ENCODE measurements at regions not wholly inside any gene's neighbourhood (a gene's known extent, or its start where the extent isn't known, plus 50 kb on each side); places are given as distances from the start of the nearest gene placed in this dataset.

- Mint-ChIP-seq H3K9me3 (peaks cover 10% of the 10 kb centered on the region; the same call in 1 of the 2 replicates), H3K27ac (no peak overlapping the region), H3K27me3 (ENCODE audit: low read depth) (no peaks in the 10 kb centered on the region), H3K4me1 (peaks cover 9% of the 10 kb centered on the region), H3K36me3 (no peaks in the 10 kb centered on the region), H3K4me3 (no peak overlapping the region)
- POLR2A ChIA-PET: no interaction called here
- DNase-seq (ENCODE audit: low spot score): no peak
- no peak for ATAC-seq
- TF ChIP-seq ZNF671 (CRISPR knock-in tag; IDR thresholded peaks at IDR 0.05) (no peak), CREM (CRISPR knock-in tag; IDR thresholded peaks at IDR 0.05) (no peak), ZNF232 (CRISPR knock-in tag; IDR thresholded peaks at IDR 0.05) (no peak), JUN (CRISPR knock-in tag; IDR thresholded peaks at IDR 0.05) (no peak), RELA (CRISPR knock-in tag; IDR thresholded peaks at IDR 0.05; ENCODE audit: borderline replicate concordance) (no peak), ZNF317 (CRISPR knock-in tag; IDR thresholded peaks at IDR 0.05; ENCODE audit: borderline replicate concordance, low read depth) (no peak), HMGA2 (CRISPR knock-in tag; IDR thresholded peaks at IDR 0.05) (no peak), TEAD1 (CRISPR knock-in tag; IDR thresholded peaks at IDR 0.05) (no peak), ARID4B (CRISPR knock-in tag; IDR thresholded peaks at IDR 0.05; ENCODE audit: borderline replicate concordance) (no peak), EMX1 (CRISPR knock-in tag; IDR thresholded peaks at IDR 0.05) (no peak), GTF2I (CRISPR knock-in tag; conservative IDR thresholded peaks at IDR 0.05) (no peak), FOXP1 (CRISPR knock-in tag; IDR thresholded peaks at IDR 0.05; ENCODE audit: borderline replicate concordance) (no peak)
- TF ChIP-seq, protein P1, sequence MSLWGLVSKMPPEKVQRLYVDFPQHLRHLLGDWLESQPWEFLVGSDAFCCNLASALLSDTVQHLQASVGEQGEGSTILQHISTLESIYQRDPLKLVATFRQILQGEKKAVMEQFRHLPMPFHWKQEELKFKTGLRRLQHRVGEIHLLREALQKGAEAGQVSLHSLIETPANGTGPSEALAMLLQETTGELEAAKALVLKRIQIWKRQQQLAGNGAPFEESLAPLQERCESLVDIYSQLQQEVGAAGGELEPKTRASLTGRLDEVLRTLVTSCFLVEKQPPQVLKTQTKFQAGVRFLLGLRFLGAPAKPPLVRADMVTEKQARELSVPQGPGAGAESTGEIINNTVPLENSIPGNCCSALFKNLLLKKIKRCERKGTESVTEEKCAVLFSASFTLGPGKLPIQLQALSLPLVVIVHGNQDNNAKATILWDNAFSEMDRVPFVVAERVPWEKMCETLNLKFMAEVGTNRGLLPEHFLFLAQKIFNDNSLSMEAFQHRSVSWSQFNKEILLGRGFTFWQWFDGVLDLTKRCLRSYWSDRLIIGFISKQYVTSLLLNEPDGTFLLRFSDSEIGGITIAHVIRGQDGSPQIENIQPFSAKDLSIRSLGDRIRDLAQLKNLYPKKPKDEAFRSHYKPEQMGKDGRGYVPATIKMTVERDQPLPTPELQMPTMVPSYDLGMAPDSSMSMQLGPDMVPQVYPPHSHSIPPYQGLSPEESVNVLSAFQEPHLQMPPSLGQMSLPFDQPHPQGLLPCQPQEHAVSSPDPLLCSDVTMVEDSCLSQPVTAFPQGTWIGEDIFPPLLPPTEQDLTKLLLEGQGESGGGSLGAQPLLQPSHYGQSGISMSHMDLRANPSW (CRISPR knock-in tag; conservative IDR thresholded peaks at IDR 0.05; ENCODE audit: low read depth): no peak
- CTCF ChIA-PET: interaction anchor here (1.1 kb wide), 1 partner anchor 219 kb away, joined by 3 read pairs; no protein-coding TSS in a partner anchor
Measured at GRCh38 chr5:6106756-6107155, 271.6 kb downstream of the MED10 start.

DNA sequence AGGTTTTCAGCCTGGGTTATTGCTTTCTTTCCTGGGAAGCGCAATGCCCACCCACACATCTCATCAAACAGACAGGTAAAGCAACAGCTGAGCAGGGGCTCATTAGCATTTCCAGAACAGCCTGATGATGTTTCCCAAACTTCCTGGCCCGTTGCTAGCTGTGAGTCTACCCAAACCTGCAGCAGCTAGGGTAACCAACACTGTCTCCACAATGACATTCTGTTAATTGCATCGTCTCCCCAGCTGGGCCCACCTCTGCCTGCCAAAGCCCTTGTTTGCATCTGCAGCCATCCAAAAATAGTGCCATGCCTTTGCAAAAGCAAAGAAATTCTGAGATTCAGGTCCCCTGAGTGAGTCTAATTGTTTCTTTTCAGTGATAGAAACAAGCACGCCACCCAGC, 273.0 kb downstream of the MED10 start:
- no peak for ATAC-seq
- Mint-ChIP-seq H3K27ac (no peak overlapping the region), H3K4me3 (no peak overlapping the region), H3K4me1 (peaks cover 9% of the 10 kb centered on the region), H3K27me3 (ENCODE audit: low read depth) (no peaks in the 10 kb centered on the region), H3K9me3 (peaks cover 10% of the 10 kb centered on the region; the same call in 1 of the 2 replicates), H3K36me3 (no peaks in the 10 kb centered on the region)
- ChIA-PET POLR2A (interaction anchor here (0.9 kb wide), 1 partner anchor 92 kb away, joined by 3 read pairs; no protein-coding TSS in a partner anchor), CTCF (no interaction called here)
- DNase-seq (ENCODE audit: low spot score): no peak
- TF ChIP-seq CREM (CRISPR knock-in tag; IDR thresholded peaks at IDR 0.05): no peak
- TF ChIP-seq, protein P2, sequence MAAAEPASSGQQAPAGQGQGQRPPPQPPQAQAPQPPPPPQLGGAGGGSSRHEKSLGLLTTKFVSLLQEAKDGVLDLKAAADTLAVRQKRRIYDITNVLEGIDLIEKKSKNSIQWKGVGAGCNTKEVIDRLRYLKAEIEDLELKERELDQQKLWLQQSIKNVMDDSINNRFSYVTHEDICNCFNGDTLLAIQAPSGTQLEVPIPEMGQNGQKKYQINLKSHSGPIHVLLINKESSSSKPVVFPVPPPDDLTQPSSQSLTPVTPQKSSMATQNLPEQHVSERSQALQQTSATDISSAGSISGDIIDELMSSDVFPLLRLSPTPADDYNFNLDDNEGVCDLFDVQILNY (CRISPR knock-in tag; IDR thresholded peaks at IDR 0.05): no peak
- no peak for TF ChIP-seq ZNF396 (CRISPR knock-in tag; IDR thresholded peaks at IDR 0.05; ENCODE audit: borderline replicate concordance)
- no peak for TF ChIP-seq GTF2I (CRISPR knock-in tag; conservative IDR thresholded peaks at IDR 0.05)
- TF ChIP-seq ATF1 (CRISPR knock-in tag; IDR thresholded peaks at IDR 0.05): no peak
- TF ChIP-seq, protein P3, sequence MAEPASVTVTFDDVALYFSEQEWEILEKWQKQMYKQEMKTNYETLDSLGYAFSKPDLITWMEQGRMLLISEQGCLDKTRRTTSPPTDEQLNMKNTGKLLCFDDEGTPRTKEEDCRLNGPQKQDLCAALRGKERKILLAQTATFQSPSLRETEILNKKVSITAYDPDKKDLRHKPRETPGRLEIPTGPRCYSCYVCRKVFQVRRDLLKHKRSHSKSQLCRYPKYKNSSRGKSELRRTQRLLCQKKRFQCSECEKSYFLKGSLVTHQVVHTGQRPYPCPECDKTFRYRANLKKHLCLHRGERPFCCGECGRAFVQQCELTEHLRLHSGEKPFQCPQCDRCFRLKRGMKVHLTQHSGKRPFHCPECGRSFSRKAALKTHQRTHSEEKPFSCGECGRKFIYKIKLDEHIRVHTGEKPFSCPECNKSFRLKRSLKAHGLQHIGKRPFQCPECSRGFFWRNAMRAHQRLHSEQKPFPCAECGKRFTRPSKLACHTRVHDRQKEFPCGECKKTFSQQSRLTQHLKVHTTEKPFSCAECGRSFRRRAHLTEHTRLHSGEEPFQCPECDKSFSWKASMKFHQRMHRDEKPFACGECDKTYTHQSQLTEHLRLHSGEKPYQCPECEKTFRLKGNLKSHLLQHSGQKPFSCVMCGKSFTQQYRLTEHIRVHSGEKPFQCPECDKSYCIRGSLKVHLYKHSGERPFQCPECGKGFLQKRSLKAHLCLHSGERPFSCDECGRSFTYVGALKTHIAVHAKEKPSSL (CRISPR knock-in tag; conservative IDR thresholded peaks at IDR 0.05): no peak
- TF ChIP-seq NR1H2 (CRISPR knock-in tag; IDR thresholded peaks at IDR 0.05): no peak
